Left lung (tissue), 4 donors: ENCODE measurements at regions not wholly inside any gene's neighbourhood (a gene's known extent, or its start where the extent isn't known, plus 50 kb on each side); places are given as distances from the start of the nearest gene placed in this dataset.

Source experiments
- ATAC-seq: fragments of 200-7000 bp; cut with Tn5 transposase; one replicate; pipeline ENCODE4 v1.9.1; 2020; ENCODE audit warnings: moderate library complexity
- DNase-seq, 4 donors: peaks; one replicate each; pipeline ENCODE4 v3.0.0-alpha.2; 2013 to 2020
- H3K27ac ChIP-seq, 2 donors: fragments of 200-600 bp; sonication (generic) in 1 of 2; one replicate each; pipeline versions ENCODE4 v1.5.0 to v1.8.0; 2020 to 2021
- H3K27me3 ChIP-seq, 2 donors: fragments of 200-600 bp; sonication (generic) in 1 of 2; one replicate each; pipeline versions ENCODE4 v1.5.0 to v1.8.0; 2020 to 2021
- H3K36me3 ChIP-seq, 2 donors: fragments of 200-600 bp; sonication (generic) in 1 of 2; one replicate each; pipeline versions ENCODE4 v1.5.0 to v1.8.0; 2020 to 2021
- H3K4me1 ChIP-seq, 2 donors: fragments of 200-600 bp; one replicate each; pipeline ENCODE4 v1.8.0; 2021
- H3K4me3 ChIP-seq, 2 donors: fragments of 200-600 bp; sonication (generic) in 1 of 2; one replicate each; pipeline versions ENCODE4 v1.5.0 to v1.8.0; 2020 to 2021; ENCODE audit warnings: mild to moderate bottlenecking in 1 of 2
- H3K9me3 ChIP-seq, 2 donors: fragments of 200-600 bp; sonication (generic) in 1 of 2; one replicate each; pipeline versions ENCODE4 v1.5.0 to v1.8.0; 2020 to 2021
- CTCF ChIP-seq, 2 donors: fragments of 200-600 bp; sonication (generic) in 1 of 2; IDR thresholded peaks; one replicate each; pipeline versions ENCODE4 v1.5.0 to v1.8.0; 2021; ENCODE audit warnings: antibody characterized with exemption in 2 of 2
- intact Hi-C, 2 donors: fragments of 100-400 bp; cut with DNase I; formaldehyde crosslinking; loops; one replicate each; pipeline versions ENCODE4 v1.11.2 to v1.14.2; 2022
- donor health status: DM: no; HTN: yes; CAD: no.
- donor health status: DM: no; HTN: no; CAD: no.

DNA sequence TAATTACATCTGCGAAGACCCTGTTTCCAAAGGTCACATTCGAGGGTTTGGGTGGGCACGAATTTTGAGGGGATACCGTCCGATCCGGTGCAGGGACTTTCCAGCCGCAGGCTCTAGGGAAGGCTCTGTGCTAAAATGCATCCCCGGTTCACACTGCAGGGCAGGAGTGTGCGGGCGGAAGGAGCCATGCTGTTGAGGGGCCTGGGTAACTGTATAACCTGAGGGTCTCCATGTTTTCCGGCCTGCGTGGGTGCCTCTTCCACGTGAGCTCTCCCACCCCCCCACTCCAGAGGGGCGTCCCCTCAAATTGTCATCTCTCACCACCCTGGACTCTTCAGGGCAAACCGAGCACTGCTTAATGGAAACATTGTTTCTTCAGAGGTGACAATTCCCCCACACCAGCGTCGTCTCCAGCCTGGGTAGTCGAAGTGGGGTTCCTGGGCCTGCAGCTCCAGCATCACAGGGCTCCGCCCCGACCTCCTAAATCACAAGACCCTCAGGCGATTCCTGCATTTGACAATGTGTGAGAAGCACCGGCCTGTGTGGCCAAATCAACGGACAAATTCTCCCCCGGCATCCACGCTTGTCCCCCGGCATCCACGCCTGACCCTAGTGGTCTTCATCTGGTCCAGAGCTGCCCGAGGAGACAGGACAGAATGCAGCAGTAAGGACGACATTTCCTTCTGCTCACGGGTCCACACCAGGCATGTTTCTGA lies 51.2 kb downstream of the FOXL3 start:
- no peaks in the 10 kb centered on the region for H3K27me3 ChIP-seq
- H3K4me1 ChIP-seq, result no peaks in the 10 kb centered on the region
- H3K4me3 ChIP-seq, result no peak overlapping the region
- no peaks in the 10 kb centered on the region for H3K36me3 ChIP-seq
- DNase-seq, result peak in 1 of 4 donors; percentile 39
- no peaks in the 10 kb centered on the region for H3K9me3 ChIP-seq
- no peak for TF ChIP-seq CTCF (IDR thresholded peaks at IDR 0.05)
- intact Hi-C loops, result no loop called here
- no peak overlapping the region for H3K27ac ChIP-seq
- no peak for ATAC-seq

GRCh38 chr7:341841-342638 lies 52.1 kb downstream of the FOXL3 start:
- H3K9me3 ChIP-seq, result no peaks in the 10 kb centered on the region

GRCh38 chr7:342681-343216 lies 52.8 kb downstream of the FOXL3 start:
- no peaks in the 10 kb centered on the region for H3K27me3 ChIP-seq
- H3K4me3 ChIP-seq, result no peak overlapping the region
- TF ChIP-seq CTCF (IDR thresholded peaks at IDR 0.05), result no peak
- H3K36me3 ChIP-seq, result no peaks in the 10 kb centered on the region
- no peaks in the 10 kb centered on the region for H3K9me3 ChIP-seq
- no peak for ATAC-seq
- intact Hi-C loops, result no loop called here
- H3K4me1 ChIP-seq, result no peaks in the 10 kb centered on the region
- peak in 1 of 4 donors; percentile 46 for DNase-seq
- H3K27ac ChIP-seq, result no peak overlapping the region

More at GRCh38 chr7:341841-342638, 52.1 kb downstream of the FOXL3 start:
- intact Hi-C loops, result no loop called here
- peak in 1 of 4 donors; percentile 73 for DNase-seq
- no peak for TF ChIP-seq CTCF (IDR thresholded peaks at IDR 0.05)
- Histone ChIP-seq H3K4me3 (no peak overlapping the region), H3K27ac (no peak overlapping the region), H3K27me3 (no peaks in the 10 kb centered on the region), H3K36me3 (no peaks in the 10 kb centered on the region), H3K4me1 (no peaks in the 10 kb centered on the region)
- peak; percentile 39 for ATAC-seq

DNA sequence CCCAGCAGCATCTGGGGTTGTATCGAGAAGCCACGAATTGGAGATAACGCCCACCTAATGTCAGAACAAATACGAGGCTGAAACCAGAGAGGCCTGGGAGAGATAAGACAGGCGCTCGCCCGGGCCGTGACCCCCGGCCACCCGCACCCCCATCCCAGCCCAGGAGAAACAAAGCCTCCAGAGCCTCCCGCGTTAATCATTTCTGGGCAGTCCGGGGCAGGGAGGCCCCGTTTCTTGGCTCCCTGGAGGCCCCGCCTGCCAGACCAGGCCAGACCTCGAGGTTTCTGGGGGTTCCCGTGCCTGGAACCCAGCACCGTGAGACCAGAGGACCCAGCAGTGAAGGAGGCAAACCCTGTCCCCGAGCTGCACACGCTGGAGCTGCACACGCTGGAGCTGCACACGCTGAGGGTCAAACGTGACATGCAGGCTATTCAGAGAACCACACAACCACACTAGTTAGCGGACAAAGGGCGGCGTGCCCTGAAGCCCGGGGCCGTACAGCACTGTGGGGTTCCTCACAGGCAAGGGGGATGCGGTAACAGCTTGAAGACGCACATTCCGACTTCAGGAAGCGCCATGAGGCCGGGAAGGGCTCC lies 53.4 kb downstream of the FOXL3 start:
- H3K4me3 ChIP-seq, result no peak overlapping the region
- H3K27ac ChIP-seq, result no peak overlapping the region
- intact Hi-C loops, result no loop called here
- peak in 1 of 4 donors; percentile 47 for DNase-seq
- no peaks in the 10 kb centered on the region for H3K4me1 ChIP-seq
- TF ChIP-seq CTCF (IDR thresholded peaks at IDR 0.05), result no peak
- ATAC-seq, result no peak
- no peaks in the 10 kb centered on the region for H3K9me3 ChIP-seq
- H3K27me3 ChIP-seq, result no peaks in the 10 kb centered on the region
- H3K36me3 ChIP-seq, result no peaks in the 10 kb centered on the region
